ENCODE measurements at regions not wholly inside any gene's neighbourhood (a gene's known extent, or its start where the extent isn't known, plus 50 kb on each side); places are given as distances from the start of the nearest gene placed in this dataset.

GRCh38 chr16:65249768-65250167, 127.9 kb upstream of the CDH11 start:
- H3K4me3 ChIP-seq (ENCODE audit: extremely low read depth in 1 of 4, insufficient read depth in 2 of 4, low read depth in 3 of 4, low read length in 4 of 4) = no peak overlapping the region
- H4K91ac ChIP-seq (replicated peaks; ENCODE audit: insufficient read length, low read length) = no peak overlapping the region
- H3K79me1 ChIP-seq (ENCODE audit: low read depth, low read length) = no peaks in the 10 kb centered on the region
- H2BK20ac ChIP-seq (ENCODE audit: low read length) = no peak overlapping the region
- H2AFZ ChIP-seq (ENCODE audit: low read length) = peak overlapping the region; percentile 94
- no peaks in the 10 kb centered on the region for H3K36me3 ChIP-seq (ENCODE audit: control insufficient read depth in 2 of 4, insufficient read depth in 4 of 4, low read length in 3 of 4)
- no peaks in the 10 kb centered on the region for H3K23me2 ChIP-seq (ENCODE audit: low read depth, low read length)
- H3K4me2 ChIP-seq (ENCODE audit: insufficient read depth in 1 of 2, low read depth in 2 of 2, low read length in 2 of 2) = no peak overlapping the region
- H2BK12ac ChIP-seq (ENCODE audit: low read depth, low read length) = peak overlapping the region; percentile 69; the same call in 1 of the 2 replicates
- 73% methylated on average over 8 of the region's 8 CpGs; no CpG with 5 or more reads in 1 of the 2 experiments for WGBS, 2 experiments (ENCODE audit: extremely low coverage in 1 of 2, insufficient coverage in 1 of 2, insufficient read length in 1 of 2, insufficient replicate concordance in 2 of 2, low coverage in 1 of 2, low lambda C conversion rate in 2 of 2, missing lambda C conversion rate in 1 of 2)
- H4K5ac ChIP-seq (ENCODE audit: insufficient read length, low read depth, low read length) = no peak overlapping the region
- TF ChIP-seq, protein P1, sequence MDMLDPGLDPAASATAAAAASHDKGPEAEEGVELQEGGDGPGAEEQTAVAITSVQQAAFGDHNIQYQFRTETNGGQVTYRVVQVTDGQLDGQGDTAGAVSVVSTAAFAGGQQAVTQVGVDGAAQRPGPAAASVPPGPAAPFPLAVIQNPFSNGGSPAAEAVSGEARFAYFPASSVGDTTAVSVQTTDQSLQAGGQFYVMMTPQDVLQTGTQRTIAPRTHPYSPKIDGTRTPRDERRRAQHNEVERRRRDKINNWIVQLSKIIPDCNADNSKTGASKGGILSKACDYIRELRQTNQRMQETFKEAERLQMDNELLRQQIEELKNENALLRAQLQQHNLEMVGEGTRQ (IDR thresholded peaks at IDR 0.05; ENCODE audit: low read length) = no peak
- TF ChIP-seq CBX5 (IDR thresholded peaks at IDR 0.05; ENCODE audit: low read depth, low read length) (no peak), RXRA (IDR thresholded peaks at IDR 0.05; ENCODE audit: insufficient read depth, low read depth, low read length) (no peak), FOSL1 (IDR thresholded peaks at IDR 0.05; ENCODE audit: insufficient read depth, low read depth, low read length) (no peak), EZH2 (IDR thresholded peaks at IDR 0.05; ENCODE audit: low read depth, low read length, severe bottlenecking) (no peak), POLR2AphosphoS5 (IDR thresholded peaks at IDR 0.05; ENCODE audit: low read depth, low read length) (no peak), E2F6 (IDR thresholded peaks at IDR 0.05) (no peak), HDAC2 (IDR thresholded peaks at IDR 0.05; ENCODE audit: borderline replicate concordance in 1 of 2, low read depth in 2 of 2, low read length in 2 of 2) (no peak), TBP (IDR thresholded peaks at IDR 0.05; ENCODE audit: low read depth, low read length) (no peak), MAX (IDR thresholded peaks at IDR 0.05) (no peak)
- no peak overlapping the region for H3K9ac ChIP-seq (replicated peaks in 1 of 4; ENCODE audit: extremely low read depth in 1 of 4, low read depth in 3 of 4, low read length in 3 of 4)
- no peak overlapping the region for H4K8ac ChIP-seq (ENCODE audit: extremely low read depth, insufficient read depth, low read length)
- 0 out of 2 replicates have a peak overlapping the region, but pooled peaks have one; percentile 29 for H2BK5ac ChIP-seq (ENCODE audit: low read depth, low read length)
- H3K27me3 ChIP-seq (replicated peaks in 1 of 4; ENCODE audit: control insufficient read depth in 3 of 4, extremely low read depth in 1 of 4, insufficient read depth in 3 of 4, low read length in 3 of 4) = no peaks in the 10 kb centered on the region
- H2BK15ac ChIP-seq (ENCODE audit: low read length) = no peak overlapping the region
- no peaks in the 10 kb centered on the region for H3K79me2 ChIP-seq (ENCODE audit: control insufficient read depth in 1 of 2, insufficient read depth in 2 of 2, low read length in 2 of 2)
- CTCF ChIA-PET (ENCODE audit: partially characterized antibody) = interaction anchor here (0.6 to 2.4 kb wide), 4 partner anchors 14 to 94 kb away, joined by 3 to 9 read pairs (median 4); no protein-coding TSS in a partner anchor
- H3K9me3 ChIP-seq (ENCODE audit: insufficient read depth in 2 of 2, low read depth in 1 of 2, low read length in 1 of 2) = no peaks in the 10 kb centered on the region
- H3K27ac ChIP-seq (ENCODE audit: low read depth, low read length) = no peak overlapping the region
- no peak overlapping the region for H2AK5ac ChIP-seq (ENCODE audit: low read depth, low read length)
- peak; percentile 48 for FAIRE-seq
- H3K4ac ChIP-seq (replicated peaks; ENCODE audit: insufficient read length, low read depth, low read length) = no peak overlapping the region
- H3K4me1 ChIP-seq (replicated peaks in 1 of 4; ENCODE audit: control insufficient read depth in 3 of 4, insufficient read depth in 4 of 4, low read length in 3 of 4) = peaks cover 0 to 3% (median 1%) of the 10 kb centered on the region in 4 experiments; a peak in 3 of 7 replicates
- H3K56ac ChIP-seq (replicated peaks; ENCODE audit: insufficient read length, low read depth, low read length) = no peak overlapping the region
- H3K18ac ChIP-seq (ENCODE audit: extremely low read depth, low read length) = no peak overlapping the region
- H3K14ac ChIP-seq (ENCODE audit: insufficient read length) = no peak overlapping the region
- no peaks in the 10 kb centered on the region for H4K20me1 ChIP-seq (replicated peaks in 1 of 2; ENCODE audit: control insufficient read depth in 1 of 2, insufficient read depth in 2 of 2, low read length in 2 of 2)
- DNase-seq (ENCODE audit: low read depth in 1 of 2, low spot score in 2 of 2) = no peak
- H3K23ac ChIP-seq (ENCODE audit: insufficient read length) = no peak overlapping the region
- no peak overlapping the region for H2BK120ac ChIP-seq (replicated peaks; ENCODE audit: low read depth, low read length)
- POLR2A ChIA-PET (ENCODE audit: partially characterized antibody) = interaction anchor here (1.9 kb wide), 1 partner anchor 14 kb away, joined by 7 read pairs; no protein-coding TSS in a partner anchor

Data from H1 (cell line).